ENCODE measurements at regions not wholly inside any gene's neighbourhood (a gene's known extent, or its start where the extent isn't known, plus 50 kb on each side); places are given as distances from the start of the nearest gene placed in this dataset.

GRCh38 chr20:58583586-58583985 lies 67.5 kb upstream of the STX16 start:
- no peak for TF ChIP-seq CTCF (IDR thresholded peaks at IDR 0.05; ENCODE audit: borderline replicate concordance)
- no peaks in the 10 kb centered on the region for H3K9me3 ChIP-seq (replicated peaks)
- peaks cover 90% of the 10 kb centered on the region for H3K27me3 ChIP-seq (ENCODE audit: low read depth)
- no peak overlapping the region for H3K4me3 ChIP-seq
- DNase-seq, result no peak
- H3K27ac ChIP-seq (replicated peaks), result no peak overlapping the region
- no peaks in the 10 kb centered on the region for H3K36me3 ChIP-seq
- intact Hi-C loops (cut with micrococcal nuclease), result no loop called here
- no peaks in the 10 kb centered on the region for H3K4me1 ChIP-seq

- intact Hi-C loops (cut with micrococcal nuclease), result no loop called here
- no peak for TF ChIP-seq CTCF (IDR thresholded peaks at IDR 0.05; ENCODE audit: borderline replicate concordance)
- Histone ChIP-seq H3K9me3 (replicated peaks) (no peaks in the 10 kb centered on the region), H3K4me3 (no peak overlapping the region), H3K27ac (replicated peaks) (no peak overlapping the region), H3K36me3 (no peaks in the 10 kb centered on the region), H3K4me1 (no peaks in the 10 kb centered on the region), H3K27me3 (ENCODE audit: low read depth) (peaks cover 92% of the 10 kb centered on the region)
- DNase-seq, result no peak
Observed at GRCh38 chr20:58583176-58583575, 67.9 kb upstream of the STX16 start.

GRCh38 chr20:58580474-58580835 lies 65.3 kb upstream of the APCDD1L start:
- DNase-seq, result no peak
- H3K9me3 ChIP-seq (replicated peaks), result no peaks in the 10 kb centered on the region
- peaks cover 93% of the 10 kb centered on the region for H3K27me3 ChIP-seq (ENCODE audit: low read depth)
- no peak for TF ChIP-seq CTCF (IDR thresholded peaks at IDR 0.05; ENCODE audit: borderline replicate concordance)
- intact Hi-C loops (cut with micrococcal nuclease), result no loop called here
- H3K27ac ChIP-seq (replicated peaks), result no peak overlapping the region
- H3K4me3 ChIP-seq, result no peak overlapping the region
- H3K4me1 ChIP-seq, result no peaks in the 10 kb centered on the region
- no peaks in the 10 kb centered on the region for H3K36me3 ChIP-seq

- no peak for TF ChIP-seq CTCF (IDR thresholded peaks at IDR 0.05; ENCODE audit: borderline replicate concordance)
- H3K27me3 ChIP-seq (ENCODE audit: low read depth), result peaks cover 92% of the 10 kb centered on the region
Observed at GRCh38 chr20:58579819-58580473, 64.7 kb upstream of the APCDD1L start.

GRCh38 chr20:58579069-58579818 lies 64.0 kb upstream of the APCDD1L start:
- Histone ChIP-seq H3K27ac (replicated peaks) (no peak overlapping the region), H3K9me3 (replicated peaks) (no peaks in the 10 kb centered on the region), H3K4me3 (no peak overlapping the region), H3K36me3 (no peaks in the 10 kb centered on the region), H3K4me1 (no peaks in the 10 kb centered on the region), H3K27me3 (ENCODE audit: low read depth) (peaks cover 93% of the 10 kb centered on the region)
- no peak for DNase-seq
- no peak for TF ChIP-seq CTCF (IDR thresholded peaks at IDR 0.05; ENCODE audit: borderline replicate concordance)
- intact Hi-C loops (cut with micrococcal nuclease), result no loop called here

More at GRCh38 chr20:58579819-58580473, 64.7 kb upstream of the APCDD1L start:
- H3K36me3 ChIP-seq, result no peaks in the 10 kb centered on the region
- no peak overlapping the region for H3K4me3 ChIP-seq
- no peaks in the 10 kb centered on the region for H3K4me1 ChIP-seq
- no peak overlapping the region for H3K27ac ChIP-seq (replicated peaks)
- DNase-seq, result no peak
- H3K9me3 ChIP-seq (replicated peaks), result no peaks in the 10 kb centered on the region
- intact Hi-C loops (cut with micrococcal nuclease), result no loop called here
